ENCODE measurements at regions not wholly inside any gene's neighbourhood (a gene's known extent, or its start where the extent isn't known, plus 50 kb on each side); places are given as distances from the start of the nearest gene placed in this dataset.

- no peak for DNase-seq
Measured at GRCh38 chr12:66910366-66910974, 231.6 kb upstream of the GRIP1 start.

GRCh38 chr12:66915306-66915904 is 236.5 kb upstream of the GRIP1 start:
- DNase-seq = no peak

GRCh38 chr12:66916189-66916588 is 237.3 kb upstream of the GRIP1 start:
- DNase-seq = no peak

- DNase-seq = no peak
Measured at GRCh38 chr12:66919466-66919865, 240.6 kb upstream of the GRIP1 start.

GRCh38 chr12:66920205-66920604 is 241.3 kb upstream of the GRIP1 start:
- DNase-seq = no peak

- no peak for DNase-seq
Measured at GRCh38 chr12:66921151-66921550, 242.3 kb upstream of the GRIP1 start.

GRCh38 chr12:66925083-66925482 is 246.2 kb upstream of the GRIP1 start:
- no peak for DNase-seq

- DNase-seq = no peak
Measured at GRCh38 chr12:66929121-66929520, 250.2 kb upstream of the GRIP1 start.

- DNase-seq = no peak
Measured at GRCh38 chr12:66931091-66931490, 252.2 kb upstream of the GRIP1 start.

- no peak for DNase-seq
Measured at GRCh38 chr12:66932126-66932525, 253.2 kb upstream of the GRIP1 start.

GRCh38 chr12:66934302-66935062 is 255.6 kb upstream of the GRIP1 start:
- DNase-seq = peak; percentile 7 to 14

- DNase-seq = no peak
Measured at GRCh38 chr12:66941150-66941549, 262.3 kb upstream of the GRIP1 start.

GRCh38 chr12:66942741-66943465 is 264.0 kb upstream of the GRIP1 start:
- DNase-seq = no peak

GRCh38 chr12:66944365-66944764 is 265.5 kb upstream of the GRIP1 start:
- DNase-seq = no peak

GRCh38 chr12:66945189-66945817 is 266.4 kb upstream of the GRIP1 start:
- DNase-seq = no peak

GRCh38 chr12:66947119-66947518 is 268.2 kb upstream of the GRIP1 start:
- DNase-seq = no peak

- no peak for DNase-seq
Measured at GRCh38 chr12:66952668-66953067, 273.8 kb upstream of the GRIP1 start.

- no peak for DNase-seq
Measured at GRCh38 chr12:66956300-66956699, 277.4 kb upstream of the GRIP1 start.

GRCh38 chr12:66959276-66959675 is 280.4 kb upstream of the GRIP1 start:
- no peak for DNase-seq

GRCh38 chr12:66960006-66960405 is 281.1 kb upstream of the GRIP1 start:
- DNase-seq = no peak

GRCh38 chr12:66960704-66961690 is 282.1 kb upstream of the GRIP1 start:
- no peak for DNase-seq
